NCI-H1694 treated with DMSO at 0.1 percent for 48 hours (cell line): ENCODE measurements at regions not wholly inside any gene's neighbourhood (a gene's known extent, or its start where the extent isn't known, plus 50 kb on each side); places are given as distances from the start of the nearest gene placed in this dataset.
A peak's percentile ranks its signal among the peaks of the same experiment; 100 is the strongest.

Experiments
- DNase-seq: peaks from one replicate; lab custom pipeline; 2025; lab: John Stamatoyannopoulos, UW

DNA sequence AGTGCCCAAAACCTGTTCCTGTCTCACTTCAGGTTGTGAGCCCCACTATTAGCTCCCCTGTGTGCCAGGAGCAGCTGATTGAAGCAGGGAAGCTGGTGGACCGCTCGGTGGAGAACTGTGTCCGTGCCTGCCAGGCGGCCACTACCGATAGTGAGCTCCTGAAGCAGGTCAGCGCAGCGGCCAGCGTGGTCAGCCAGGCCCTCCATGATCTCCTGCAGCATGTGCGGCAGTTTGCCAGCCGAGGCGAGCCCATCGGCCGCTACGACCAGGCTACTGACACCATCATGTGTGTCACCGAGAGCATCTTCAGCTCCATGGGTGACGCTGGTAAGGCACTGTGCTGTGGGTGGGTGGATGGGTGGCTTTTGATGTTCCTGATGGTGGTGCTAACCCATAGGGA lies 334.1 kb upstream of the TPM1 start:
- DNase-seq, result no peak

DNA sequence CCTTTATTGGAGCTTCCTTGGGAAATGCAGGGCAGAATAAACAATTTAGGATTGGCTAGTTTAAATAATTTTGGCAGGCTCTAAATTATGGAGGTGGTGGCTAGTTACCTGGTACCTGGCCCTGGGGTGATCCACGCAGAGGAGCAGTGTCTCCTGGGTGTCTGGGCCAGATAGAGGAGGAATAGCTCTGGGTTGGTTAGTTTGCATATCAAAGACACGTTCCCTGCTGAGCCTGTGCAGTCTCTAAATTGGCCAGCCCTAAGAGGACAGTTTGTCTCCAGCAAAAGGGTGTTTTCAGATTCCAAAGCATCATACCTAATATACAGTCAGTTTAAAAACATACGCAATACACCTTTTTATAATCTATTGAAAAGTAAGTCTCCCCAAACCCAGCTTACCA lies 333.3 kb upstream of the TPM1 start:
- DNase-seq, result no peak

DNA sequence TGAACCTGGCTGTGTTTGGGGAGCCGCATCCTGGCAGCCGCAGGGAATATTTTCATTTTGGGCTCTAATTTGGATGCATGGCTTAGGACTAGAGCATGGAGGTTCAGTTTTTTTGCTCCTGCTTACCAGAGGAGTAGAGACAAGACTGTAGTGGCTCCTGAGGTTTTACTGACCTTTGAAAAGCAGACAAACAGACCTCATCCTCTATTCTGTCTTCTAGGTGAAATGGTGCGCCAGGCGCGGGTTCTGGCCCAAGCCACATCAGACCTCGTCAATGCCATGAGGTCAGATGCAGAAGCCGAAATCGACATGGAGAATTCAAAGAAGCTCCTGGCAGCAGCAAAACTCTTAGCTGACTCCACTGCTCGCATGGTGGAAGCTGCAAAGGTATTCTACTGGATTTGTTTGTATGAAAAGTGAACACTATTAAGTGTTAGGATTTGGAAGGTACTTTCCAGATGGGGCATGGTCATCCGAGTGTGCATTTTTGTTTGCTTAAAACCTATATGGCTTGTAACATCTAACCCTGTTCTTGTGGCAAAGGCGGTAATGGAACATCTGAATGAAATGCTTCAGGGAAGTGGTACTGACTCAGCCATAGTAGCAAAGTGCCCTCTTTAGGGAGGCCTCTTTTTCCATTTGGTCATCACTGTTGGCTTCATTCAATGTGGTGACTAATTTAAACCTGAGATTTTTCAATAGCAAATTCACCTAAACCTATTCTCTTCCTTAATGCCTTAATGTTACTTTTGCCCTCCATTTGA lies 330.7 kb upstream of the TPM1 start:
- no peak for DNase-seq

- DNase-seq, result no peak
These were observed 330.1 kb upstream of the TPM1 start for GRCh38 chr15:62712455-62712839.

DNA sequence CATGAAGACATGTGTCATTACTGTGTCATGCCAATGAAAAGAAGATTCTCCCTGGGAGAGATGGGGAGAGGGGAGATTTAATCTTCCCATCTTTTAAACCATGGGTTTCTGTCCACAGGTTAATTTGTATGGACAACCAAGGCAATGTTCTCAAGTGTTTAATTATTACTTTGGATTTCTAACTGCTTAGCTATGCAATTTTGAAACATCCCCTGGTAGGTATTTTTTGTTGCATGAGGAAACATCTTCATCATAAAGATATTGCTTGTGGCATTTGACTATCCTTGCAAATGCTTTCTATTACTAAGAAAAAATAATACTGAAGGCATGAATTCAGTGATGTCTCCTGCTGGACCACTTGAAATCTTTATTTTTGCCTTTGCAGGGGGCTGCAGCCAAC lies 326.6 kb upstream of the TPM1 start:
- no peak for DNase-seq

DNA sequence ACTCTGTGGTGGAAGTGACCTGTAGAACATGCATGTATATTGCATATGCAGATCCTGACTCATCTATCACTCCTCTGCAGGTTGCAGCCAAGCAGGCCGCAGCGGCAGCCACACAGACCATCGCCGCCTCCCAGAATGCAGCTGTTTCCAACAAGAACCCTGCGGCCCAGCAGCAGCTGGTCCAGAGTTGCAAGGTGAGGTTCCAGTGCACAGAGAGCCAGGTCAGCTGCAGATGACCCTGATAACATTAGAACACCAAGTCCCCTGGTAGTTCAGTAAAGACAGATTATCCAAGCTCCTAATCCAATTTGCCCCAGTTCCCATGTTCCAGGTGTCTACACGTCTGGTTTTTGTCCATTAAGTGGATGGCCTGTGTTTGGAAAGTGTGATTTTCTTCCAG lies 325.1 kb upstream of the TPM1 start:
- DNase-seq, result no peak

- no peak for DNase-seq
These were observed 323.2 kb upstream of the TPM1 start for GRCh38 chr15:62719316-62719715.

GRCh38 chr15:62722237-62722636 lies 320.3 kb upstream of the TPM1 start:
- DNase-seq, result no peak

GRCh38 chr15:62726461-62726860 lies 316.1 kb upstream of the TPM1 start:
- no peak for DNase-seq

GRCh38 chr15:62727501-62727900 lies 315.0 kb upstream of the TPM1 start:
- no peak for DNase-seq

DNA sequence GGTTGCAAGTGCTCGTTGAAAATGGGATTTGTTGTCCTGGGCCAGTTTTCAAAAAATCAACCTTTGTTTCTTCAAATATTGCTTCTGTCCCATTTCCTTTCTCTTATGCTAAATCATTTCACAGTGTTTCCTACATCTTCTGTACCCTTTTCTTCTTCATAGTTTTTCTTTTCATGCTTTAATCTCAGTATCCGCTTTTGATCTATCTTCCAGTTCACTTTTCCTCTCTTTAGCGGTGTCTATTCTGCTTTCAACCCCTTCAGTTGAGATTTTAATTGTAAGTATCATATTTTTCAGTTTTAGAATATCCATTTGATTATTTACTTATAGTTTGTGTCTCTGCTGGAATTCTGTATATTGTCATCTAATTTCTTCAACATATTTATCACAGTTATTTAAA lies 311.7 kb upstream of the TPM1 start:
- DNase-seq, result no peak

GRCh38 chr15:62732078-62732477 lies 310.5 kb upstream of the TPM1 start:
- DNase-seq, result no peak

DNA sequence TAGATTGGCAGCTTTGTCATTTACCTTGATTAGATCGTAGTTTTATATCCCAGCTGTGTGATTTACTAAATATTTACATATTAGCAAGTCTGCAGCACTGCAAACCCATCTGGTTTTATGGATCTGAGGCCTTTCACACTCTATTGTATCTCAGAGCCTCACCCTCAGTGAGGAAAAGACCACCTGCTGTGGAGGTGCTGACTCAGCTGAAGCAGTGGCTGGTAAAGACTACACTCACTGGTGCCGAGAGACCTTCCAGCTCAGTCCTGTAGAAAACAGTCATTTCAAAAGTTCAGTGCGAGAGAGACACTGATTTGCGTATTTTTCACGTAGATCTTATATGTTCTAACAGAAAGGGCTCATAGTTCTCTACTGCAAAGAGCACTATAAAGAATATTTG lies 307.8 kb upstream of the TPM1 start:
- DNase-seq, result no peak

GRCh38 chr15:62736756-62737155 lies 305.8 kb upstream of the TPM1 start:
- no peak for DNase-seq

- no peak for DNase-seq
These were observed 305.0 kb upstream of the TPM1 start for GRCh38 chr15:62737551-62737950.

DNA sequence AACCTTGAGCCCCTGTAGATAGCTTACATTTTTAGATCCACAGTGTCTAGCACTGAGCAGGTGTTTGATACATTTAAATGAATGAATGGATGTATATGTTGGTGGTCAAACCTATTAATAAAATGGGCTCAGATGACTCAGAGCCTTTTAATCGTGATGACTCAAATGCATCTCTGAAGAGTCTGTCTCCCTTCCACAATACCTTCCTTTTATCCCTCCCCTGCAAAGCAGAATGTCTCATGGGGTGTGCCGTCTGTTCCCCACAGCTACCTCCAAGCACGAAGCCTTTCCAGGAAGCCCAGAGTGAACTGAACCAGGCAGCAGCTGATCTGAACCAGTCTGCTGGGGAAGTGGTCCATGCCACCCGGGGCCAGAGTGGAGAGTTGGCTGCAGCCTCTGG lies 303.5 kb upstream of the TPM1 start:
- DNase-seq, result no peak

DNA sequence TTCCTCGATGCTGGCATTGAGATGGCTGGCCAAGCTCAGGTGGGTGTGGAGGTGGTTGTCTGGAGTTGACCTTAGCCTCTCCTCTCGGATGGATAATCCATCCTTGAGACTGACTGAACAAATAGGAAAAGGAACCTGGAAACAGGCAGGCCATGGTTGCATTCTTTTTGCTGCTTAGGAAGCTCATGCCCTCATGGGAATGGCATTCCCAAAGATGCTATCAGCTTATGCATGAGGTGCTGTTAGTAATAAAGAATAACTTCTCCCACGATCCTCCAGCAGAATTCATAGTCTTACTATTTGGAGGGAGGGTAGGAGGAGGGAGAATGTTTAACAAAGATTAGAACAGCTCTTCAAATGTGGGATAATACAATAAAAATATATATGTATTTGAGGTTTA lies 303.0 kb upstream of the TPM1 start:
- no peak for DNase-seq

- no peak for DNase-seq
These were observed 302.2 kb upstream of the TPM1 start for GRCh38 chr15:62740141-62741004.

GRCh38 chr15:62741106-62741505 lies 301.4 kb upstream of the TPM1 start:
- DNase-seq, result no peak

- peak; percentile 64 for DNase-seq
These were observed 300.0 kb upstream of the TPM1 start for GRCh38 chr15:62742409-62743171.

- DNase-seq, result no peak
These were observed 296.8 kb upstream of the TPM1 start for GRCh38 chr15:62745621-62746225.

GRCh38 chr15:62748196-62748595 lies 294.4 kb upstream of the TPM1 start:
- no peak for DNase-seq
